Panc1 (cell line): ENCODE measurements at regions not wholly inside any gene's neighbourhood (a gene's known extent, or its start where the extent isn't known, plus 50 kb on each side); places are given as distances from the start of the nearest gene placed in this dataset.

ENCODE experiments used
- POLR2AphosphoS5 ChIP-seq: IDR thresholded peaks from 2 replicates; pipeline ENCODE4 v1.6.1; 2012; ENCODE audit warnings: mild to moderate bottlenecking, low read depth, low read length, moderate library complexity
- SIN3A ChIP-seq: IDR thresholded peaks from 2 replicates; pipeline ENCODE4 v1.6.1; 2012; ENCODE audit warnings: low read depth, mild to moderate bottlenecking, low read length, moderate library complexity, borderline replicate concordance; ENCODE audit not compliant: insufficient read depth
- TCF7L2 ChIP-seq: IDR thresholded peaks from 2 replicates; pipeline ENCODE4 v1.6.1; 2011; ENCODE audit warnings: mild to moderate bottlenecking, low read depth, low read length, inconsistent platforms
- TF ChIP-seq, protein P1 (sequence below), 2 experiments: IDR thresholded peaks; 2 replicates each; pipeline ENCODE4 v1.6.1; 2011 to 2012; ENCODE audit warnings: low read depth in 2 of 2, control low read depth in 1 of 2, low read length in 1 of 2, mild to moderate bottlenecking in 1 of 2, moderate library complexity in 1 of 2; ENCODE audit not compliant: insufficient read depth in 1 of 2
- TF ChIP-seq, protein P2 (sequence below): fragments of 450-650 bp; IDR thresholded peaks from 2 replicates; pipeline ENCODE4 v1.5.1; 2017; ENCODE audit warnings: mild to moderate bottlenecking

DNA sequence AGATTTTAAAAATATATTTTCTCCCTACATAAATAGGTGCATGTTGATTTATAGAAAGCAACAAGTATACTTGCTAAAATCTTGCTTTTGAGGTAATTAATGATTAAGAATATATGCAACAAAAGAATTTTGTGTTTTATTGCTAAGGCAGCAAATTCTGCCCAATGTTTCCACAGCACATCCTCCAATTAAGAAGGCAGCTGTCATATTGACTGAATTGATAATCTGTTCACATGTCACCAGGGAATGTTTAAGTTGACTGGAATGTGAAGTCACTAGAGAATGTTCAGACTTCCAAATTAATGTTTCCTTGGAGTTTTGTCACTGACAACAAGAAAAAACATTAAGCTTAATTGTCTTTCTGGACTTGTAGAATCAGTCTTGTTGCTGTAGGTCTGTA lies 1602.7 kb upstream of the SLC39A10 start:
- TF ChIP-seq, protein P1, sequence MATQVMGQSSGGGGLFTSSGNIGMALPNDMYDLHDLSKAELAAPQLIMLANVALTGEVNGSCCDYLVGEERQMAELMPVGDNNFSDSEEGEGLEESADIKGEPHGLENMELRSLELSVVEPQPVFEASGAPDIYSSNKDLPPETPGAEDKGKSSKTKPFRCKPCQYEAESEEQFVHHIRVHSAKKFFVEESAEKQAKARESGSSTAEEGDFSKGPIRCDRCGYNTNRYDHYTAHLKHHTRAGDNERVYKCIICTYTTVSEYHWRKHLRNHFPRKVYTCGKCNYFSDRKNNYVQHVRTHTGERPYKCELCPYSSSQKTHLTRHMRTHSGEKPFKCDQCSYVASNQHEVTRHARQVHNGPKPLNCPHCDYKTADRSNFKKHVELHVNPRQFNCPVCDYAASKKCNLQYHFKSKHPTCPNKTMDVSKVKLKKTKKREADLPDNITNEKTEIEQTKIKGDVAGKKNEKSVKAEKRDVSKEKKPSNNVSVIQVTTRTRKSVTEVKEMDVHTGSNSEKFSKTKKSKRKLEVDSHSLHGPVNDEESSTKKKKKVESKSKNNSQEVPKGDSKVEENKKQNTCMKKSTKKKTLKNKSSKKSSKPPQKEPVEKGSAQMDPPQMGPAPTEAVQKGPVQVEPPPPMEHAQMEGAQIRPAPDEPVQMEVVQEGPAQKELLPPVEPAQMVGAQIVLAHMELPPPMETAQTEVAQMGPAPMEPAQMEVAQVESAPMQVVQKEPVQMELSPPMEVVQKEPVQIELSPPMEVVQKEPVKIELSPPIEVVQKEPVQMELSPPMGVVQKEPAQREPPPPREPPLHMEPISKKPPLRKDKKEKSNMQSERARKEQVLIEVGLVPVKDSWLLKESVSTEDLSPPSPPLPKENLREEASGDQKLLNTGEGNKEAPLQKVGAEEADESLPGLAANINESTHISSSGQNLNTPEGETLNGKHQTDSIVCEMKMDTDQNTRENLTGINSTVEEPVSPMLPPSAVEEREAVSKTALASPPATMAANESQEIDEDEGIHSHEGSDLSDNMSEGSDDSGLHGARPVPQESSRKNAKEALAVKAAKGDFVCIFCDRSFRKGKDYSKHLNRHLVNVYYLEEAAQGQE (IDR thresholded peaks at IDR 0.05; ENCODE audit: insufficient read depth in 1 of 2, low read depth in 2 of 2, low read length in 1 of 2): no peak
- TF ChIP-seq, protein P2, sequence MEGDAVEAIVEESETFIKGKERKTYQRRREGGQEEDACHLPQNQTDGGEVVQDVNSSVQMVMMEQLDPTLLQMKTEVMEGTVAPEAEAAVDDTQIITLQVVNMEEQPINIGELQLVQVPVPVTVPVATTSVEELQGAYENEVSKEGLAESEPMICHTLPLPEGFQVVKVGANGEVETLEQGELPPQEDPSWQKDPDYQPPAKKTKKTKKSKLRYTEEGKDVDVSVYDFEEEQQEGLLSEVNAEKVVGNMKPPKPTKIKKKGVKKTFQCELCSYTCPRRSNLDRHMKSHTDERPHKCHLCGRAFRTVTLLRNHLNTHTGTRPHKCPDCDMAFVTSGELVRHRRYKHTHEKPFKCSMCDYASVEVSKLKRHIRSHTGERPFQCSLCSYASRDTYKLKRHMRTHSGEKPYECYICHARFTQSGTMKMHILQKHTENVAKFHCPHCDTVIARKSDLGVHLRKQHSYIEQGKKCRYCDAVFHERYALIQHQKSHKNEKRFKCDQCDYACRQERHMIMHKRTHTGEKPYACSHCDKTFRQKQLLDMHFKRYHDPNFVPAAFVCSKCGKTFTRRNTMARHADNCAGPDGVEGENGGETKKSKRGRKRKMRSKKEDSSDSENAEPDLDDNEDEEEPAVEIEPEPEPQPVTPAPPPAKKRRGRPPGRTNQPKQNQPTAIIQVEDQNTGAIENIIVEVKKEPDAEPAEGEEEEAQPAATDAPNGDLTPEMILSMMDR: no peak
- TF ChIP-seq POLR2AphosphoS5: no peak
- no peak for TF ChIP-seq SIN3A
- TF ChIP-seq TCF7L2: no peak
